Suprapubic skin (tissue), 4 donors: ENCODE measurements at regions not wholly inside any gene's neighbourhood (a gene's known extent, or its start where the extent isn't known, plus 50 kb on each side); places are given as distances from the start of the nearest gene placed in this dataset.

Source experiments
- DNase-seq, 2 donors: peaks; one replicate each; pipeline ENCODE4 v3.0.0-alpha.2; 2019; ENCODE audit warnings: low spot score in 2 of 2
- H3K27ac ChIP-seq: fragments of 200-600 bp; sonication (generic); one replicate; pipeline ENCODE4 v1.5.1; 2019
- H3K27me3 ChIP-seq: fragments of 200-600 bp; sonication (generic); one replicate; pipeline ENCODE4 v1.5.1; 2019
- H3K36me3 ChIP-seq: fragments of 200-600 bp; sonication (generic); one replicate; pipeline ENCODE4 v1.5.1; 2019
- H3K4me1 ChIP-seq: fragments of 200-600 bp; sonication (generic); one replicate; pipeline ENCODE4 v1.5.1; 2019
- H3K4me3 ChIP-seq: fragments of 200-600 bp; sonication (generic); one replicate; pipeline ENCODE4 v1.5.1; 2019; ENCODE audit warnings: mild to moderate bottlenecking
- H3K9me3 ChIP-seq: fragments of 200-600 bp; sonication (generic); one replicate; pipeline ENCODE4 v1.5.1; 2019
- EP300 ChIP-seq: sonication (generic); formaldehyde crosslinking; IDR thresholded peaks from one replicate; pipeline ENCODE4 v1.6.1; 2017; ENCODE audit warnings: antibody characterized with exemption
- POLR2A ChIP-seq, 2 donors: fragments of 450-650 bp; IDR thresholded peaks; one replicate each; pipeline ENCODE4 v1.6.1; 2017; ENCODE audit warnings: antibody characterized with exemption in 2 of 2, mild to moderate bottlenecking in 2 of 2, moderate library complexity in 2 of 2
- POLR2AphosphoS5 ChIP-seq, 3 donors: sonication (generic); formaldehyde crosslinking; IDR thresholded peaks; one replicate each; pipeline ENCODE4 v1.6.1; 2017; ENCODE audit warnings: antibody characterized with exemption in 3 of 3
- WGBS: methylation state at CpG from one replicate; pipeline ENCODE4 v1.1.5; 2018; 5-methylcytosine and 5-hydroxymethylcytosine counted together
- TF ChIP-seq, protein P1 (sequence below), 2 donors: fragments of 200-600 bp in 1 of 2; fragments of 450-650 bp in 1 of 2; sonication (generic) in 1 of 2; IDR thresholded peaks; one replicate each; pipeline ENCODE4 v1.5.1; 2016 to 2019; ENCODE audit warnings: antibody characterized with exemption in 2 of 2, mild to moderate bottlenecking in 1 of 2, moderate library complexity in 1 of 2

DNA sequence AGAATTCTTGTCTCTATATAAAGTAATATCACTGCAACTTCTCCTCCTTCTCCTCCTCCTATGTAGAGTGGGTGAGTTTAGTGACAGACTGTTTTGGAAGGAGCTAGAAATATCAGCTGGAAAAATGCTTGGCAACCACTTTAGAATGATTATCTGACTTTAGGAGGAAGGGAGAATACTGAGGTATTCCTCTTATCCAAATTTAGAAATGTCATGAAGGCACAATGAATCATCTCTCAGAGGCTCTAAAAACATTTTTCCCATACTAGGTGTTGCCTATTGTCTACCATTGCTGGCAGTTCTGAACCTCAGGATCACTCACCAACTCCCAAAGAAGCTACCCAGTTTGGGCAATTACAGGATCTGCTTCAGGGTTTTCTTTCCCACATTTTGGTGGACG is 306.6 kb upstream of the ATP2B1 start:
- TF ChIP-seq POLR2AphosphoS5 (IDR thresholded peaks at IDR 0.05), result no peak
- TF ChIP-seq, protein P1, sequence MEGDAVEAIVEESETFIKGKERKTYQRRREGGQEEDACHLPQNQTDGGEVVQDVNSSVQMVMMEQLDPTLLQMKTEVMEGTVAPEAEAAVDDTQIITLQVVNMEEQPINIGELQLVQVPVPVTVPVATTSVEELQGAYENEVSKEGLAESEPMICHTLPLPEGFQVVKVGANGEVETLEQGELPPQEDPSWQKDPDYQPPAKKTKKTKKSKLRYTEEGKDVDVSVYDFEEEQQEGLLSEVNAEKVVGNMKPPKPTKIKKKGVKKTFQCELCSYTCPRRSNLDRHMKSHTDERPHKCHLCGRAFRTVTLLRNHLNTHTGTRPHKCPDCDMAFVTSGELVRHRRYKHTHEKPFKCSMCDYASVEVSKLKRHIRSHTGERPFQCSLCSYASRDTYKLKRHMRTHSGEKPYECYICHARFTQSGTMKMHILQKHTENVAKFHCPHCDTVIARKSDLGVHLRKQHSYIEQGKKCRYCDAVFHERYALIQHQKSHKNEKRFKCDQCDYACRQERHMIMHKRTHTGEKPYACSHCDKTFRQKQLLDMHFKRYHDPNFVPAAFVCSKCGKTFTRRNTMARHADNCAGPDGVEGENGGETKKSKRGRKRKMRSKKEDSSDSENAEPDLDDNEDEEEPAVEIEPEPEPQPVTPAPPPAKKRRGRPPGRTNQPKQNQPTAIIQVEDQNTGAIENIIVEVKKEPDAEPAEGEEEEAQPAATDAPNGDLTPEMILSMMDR (IDR thresholded peaks at IDR 0.05), result no peak
- TF ChIP-seq POLR2A (IDR thresholded peaks at IDR 0.05), result no peak
- TF ChIP-seq EP300, result no peak
- Histone ChIP-seq H3K9me3 (no peaks in the 10 kb centered on the region), H3K27me3 (no peaks in the 10 kb centered on the region), H3K36me3 (no peaks in the 10 kb centered on the region), H3K4me3 (no peak overlapping the region), H3K4me1 (no peaks in the 10 kb centered on the region), H3K27ac (no peak overlapping the region)
- WGBS, result 76% methylated on average over 1 of the region's 1 CpG
- DNase-seq, result no peak

DNA sequence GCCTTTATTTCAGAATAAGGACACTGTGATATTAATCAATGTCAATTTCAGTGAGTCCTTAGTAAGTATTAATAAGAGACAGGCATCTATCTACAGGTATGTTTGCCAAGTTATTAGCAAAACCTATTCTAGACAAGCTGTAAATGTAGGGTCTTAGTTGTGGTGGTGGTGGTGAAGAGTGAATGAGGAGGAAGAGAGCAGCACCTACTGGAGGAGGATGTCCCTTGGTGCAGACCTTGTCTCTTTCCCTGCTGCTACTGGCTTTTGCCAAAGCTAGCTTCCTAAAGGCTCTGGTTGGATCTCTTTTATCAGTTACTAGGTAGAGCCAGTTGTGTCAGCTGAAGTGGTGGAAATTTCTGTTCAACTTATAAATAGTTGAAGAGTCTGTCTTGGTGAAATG is 304.8 kb upstream of the ATP2B1 start:
- Histone ChIP-seq H3K9me3 (no peaks in the 10 kb centered on the region), H3K4me1 (no peaks in the 10 kb centered on the region), H3K27ac (no peak overlapping the region), H3K4me3 (no peak overlapping the region), H3K27me3 (no peaks in the 10 kb centered on the region), H3K36me3 (no peaks in the 10 kb centered on the region)
- TF ChIP-seq EP300, result no peak
- TF ChIP-seq, protein P1 (IDR thresholded peaks at IDR 0.05), result no peak
- no peak for TF ChIP-seq POLR2AphosphoS5 (IDR thresholded peaks at IDR 0.05)
- TF ChIP-seq POLR2A (IDR thresholded peaks at IDR 0.05), result no peak
- no peak for DNase-seq

DNA sequence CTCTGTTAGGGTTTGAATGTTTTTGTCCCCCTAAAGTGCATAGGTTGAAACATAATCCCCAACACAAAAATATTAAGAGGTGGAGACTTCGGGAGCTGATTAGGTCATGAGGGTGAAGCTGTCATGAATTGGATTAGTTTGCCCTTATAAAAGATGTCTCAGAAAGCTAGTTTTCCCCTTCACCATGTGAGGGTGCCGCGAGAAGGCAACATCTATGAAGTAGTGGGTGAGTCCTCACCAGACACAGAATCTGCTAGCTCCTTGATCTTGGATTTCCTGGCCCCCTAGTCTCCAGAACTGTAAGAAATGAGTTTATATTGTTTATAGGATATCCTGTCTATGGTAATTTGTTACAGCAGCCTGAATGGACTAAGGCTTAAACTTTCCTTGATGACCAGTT is 301.5 kb upstream of the ATP2B1 start:
- H3K27ac ChIP-seq, result no peak overlapping the region
- no peaks in the 10 kb centered on the region for H3K9me3 ChIP-seq
- no peaks in the 10 kb centered on the region for H3K4me1 ChIP-seq
- no peak overlapping the region for H3K4me3 ChIP-seq
- H3K27me3 ChIP-seq, result no peaks in the 10 kb centered on the region
- WGBS, result 95% methylated on average over 3 of the region's 3 CpGs
- no peaks in the 10 kb centered on the region for H3K36me3 ChIP-seq
- TF ChIP-seq EP300, result no peak
- TF ChIP-seq, protein P1 (IDR thresholded peaks at IDR 0.05), result no peak
- no peak for TF ChIP-seq POLR2AphosphoS5 (IDR thresholded peaks at IDR 0.05)
- no peak for TF ChIP-seq POLR2A (IDR thresholded peaks at IDR 0.05)
- DNase-seq, result no peak

DNA sequence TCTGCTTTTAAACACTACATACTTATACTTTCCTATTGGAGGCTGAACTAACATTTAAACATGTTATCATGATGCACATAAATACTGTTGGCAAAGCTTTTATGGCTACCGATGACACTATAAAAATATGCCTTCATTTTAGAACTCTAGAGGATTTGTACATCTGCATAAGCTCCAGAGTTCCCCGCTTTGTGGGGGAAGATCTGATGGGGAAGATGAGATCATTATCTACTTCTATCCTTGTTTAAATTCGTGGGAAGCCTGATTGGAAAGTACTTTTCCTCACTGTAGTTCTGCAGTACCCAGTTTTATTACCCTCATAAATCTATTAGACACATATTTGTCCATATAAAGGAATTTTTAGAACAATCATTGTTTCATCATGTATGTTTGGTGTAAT is 299.6 kb upstream of the ATP2B1 start:
- no peak overlapping the region for H3K4me3 ChIP-seq
- H3K9me3 ChIP-seq, result no peaks in the 10 kb centered on the region
- DNase-seq, result no peak
- H3K27ac ChIP-seq, result no peak overlapping the region
- no peaks in the 10 kb centered on the region for H3K4me1 ChIP-seq
- H3K27me3 ChIP-seq, result no peaks in the 10 kb centered on the region
- TF ChIP-seq EP300 (no peak), POLR2A (IDR thresholded peaks at IDR 0.05) (no peak), POLR2AphosphoS5 (IDR thresholded peaks at IDR 0.05) (no peak)
- TF ChIP-seq, protein P1 (IDR thresholded peaks at IDR 0.05), result no peak
- WGBS, result 40% methylated on average over 3 of the region's 3 CpGs
- H3K36me3 ChIP-seq, result no peaks in the 10 kb centered on the region

GRCh38 chr12:90004319-90005074 is 295.9 kb upstream of the ATP2B1 start:
- H3K9me3 ChIP-seq, result no peaks in the 10 kb centered on the region
- TF ChIP-seq EP300, result no peak
- no peak for TF ChIP-seq POLR2AphosphoS5 (IDR thresholded peaks at IDR 0.05)
- no peak for TF ChIP-seq POLR2A (IDR thresholded peaks at IDR 0.05)
- TF ChIP-seq, protein P1 (IDR thresholded peaks at IDR 0.05), result no peak
- 83% methylated on average over 5 of the region's 5 CpGs for WGBS
- no peaks in the 10 kb centered on the region for H3K27me3 ChIP-seq
- no peak overlapping the region for H3K27ac ChIP-seq
- H3K4me3 ChIP-seq, result no peak overlapping the region
- no peaks in the 10 kb centered on the region for H3K36me3 ChIP-seq
- no peaks in the 10 kb centered on the region for H3K4me1 ChIP-seq
- no peak for DNase-seq
